HepG2 (cell line): ENCODE measurements at regions not wholly inside any gene's neighbourhood (a gene's known extent, or its start where the extent isn't known, plus 50 kb on each side); places are given as distances from the start of the nearest gene placed in this dataset.

Source experiments
- ATAC-seq: fragments of 200-7000 bp; cut with Tn5 transposase; 3 replicates; pipeline ENCODE4 v1.9.1; 2020; ENCODE audit warnings: mild to moderate bottlenecking, moderate library complexity
- BruUV-seq: library from RNA; stranded (reverse); fragments of 400-500 nt; replicated peaks from 2 replicates; lab custom pipeline; 2021; lab: Mats Ljungman, UMichigan
- CTCF ChIA-PET: fragments of 300-600 bp; formaldehyde crosslinking; extraction: SDS; loops from one replicate; lab custom pipeline; 2021; ENCODE audit warnings: low total read pairs, inconsistent platforms, low intra/inter-chr PET ratio; lab: Yijun Ruan, JAX
- POLR2A ChIA-PET: fragments of 350-600 bp; sonication (Branson Sonifier 250); formaldehyde crosslinking; loops from one replicate; lab custom pipeline; 2020; ENCODE audit warnings: antibody characterized with exemption, inconsistent platforms; lab: Yijun Ruan, JAX
- DNase-seq: peaks from one replicate; pipeline ENCODE4 v3.0.0-alpha.2; 2015; ENCODE audit warnings: low spot score
- FAIRE-seq: peaks from 3 replicates; lab custom pipeline; 2011; peaks lifted over from hg19 to GRCh38; lab: Jason Lieb, UNC
- H2AFZ ChIP-seq: one replicate; pipeline ENCODE4 v1.6.1; 2011; ENCODE audit warnings: low read length, inconsistent platforms
- H3K27ac ChIP-seq: fragments of 300-600 bp; 3 replicates; pipeline ENCODE4 v1.8.0; 2011; ENCODE audit warnings: mixed run types, mild to moderate bottlenecking, mixed read lengths, low read length, inconsistent platforms; ENCODE audit not compliant: insufficient read depth; ENCODE audit errors: extremely low read length
- H3K27me3 ChIP-seq, 2 experiments: fragments of 200-600 bp in 1 of 2; 2 replicates in 1 of 2; 3 replicates in 1 of 2; pipeline versions ENCODE4 v1.6.0 to v1.8.0; 2011; ENCODE audit warnings: low read length in 2 of 2, mild to moderate bottlenecking in 2 of 2, moderate library complexity in 2 of 2, inconsistent platforms in 1 of 2; ENCODE audit not compliant: insufficient read depth in 2 of 2, control insufficient read depth in 1 of 2
- H3K36me3 ChIP-seq, 2 experiments: fragments of 200-600 bp in 1 of 2; replicated peaks in 1 of 2; 2 replicates in 1 of 2; 3 replicates in 1 of 2; pipeline versions ENCODE4 v1.5.1 to v1.8.0; 2011; ENCODE audit warnings: low read length in 2 of 2, inconsistent platforms in 1 of 2; ENCODE audit not compliant: insufficient read depth in 2 of 2, control insufficient read depth in 1 of 2
- H3K4me1 ChIP-seq: 2 replicates; pipeline ENCODE4 v1.5.1; 2012; ENCODE audit warnings: low read length, inconsistent platforms; ENCODE audit not compliant: insufficient read depth
- H3K4me2 ChIP-seq: 2 replicates; pipeline ENCODE4 v1.6.0; 2011; ENCODE audit warnings: low read depth, low read length, inconsistent platforms
- H3K4me3 ChIP-seq, 3 experiments: fragments of 200-600 bp in 1 of 3; sonication (generic), shearing (Covaris generic) in 1 of 3; replicated peaks in 1 of 3; 2 replicates each; pipeline ENCODE4 v1.5.1; 2011 to 2016; ENCODE audit warnings: low read length in 3 of 3, inconsistent platforms in 2 of 3, low read depth in 2 of 3, mild to moderate bottlenecking in 2 of 3, control low read depth in 1 of 3, mixed read lengths in 1 of 3; ENCODE audit not compliant: insufficient read depth in 1 of 3
- H3K79me2 ChIP-seq: one replicate; pipeline ENCODE4 v1.6.1; 2011; ENCODE audit warnings: low read length, inconsistent platforms; ENCODE audit not compliant: insufficient read depth
- H3K9ac ChIP-seq: 2 replicates; pipeline ENCODE4 v1.6.0; 2011; ENCODE audit warnings: mild to moderate bottlenecking, low read depth, low read length, inconsistent platforms; ENCODE audit not compliant: insufficient read depth
- H3K9me3 ChIP-seq: 2 replicates; pipeline ENCODE4 v1.5.1; 2012; ENCODE audit warnings: mild to moderate bottlenecking, low read length
- H4K20me1 ChIP-seq: 2 replicates; pipeline ENCODE4 v1.6.0; 2011; ENCODE audit warnings: inconsistent platforms, mild to moderate bottlenecking, low read length, moderate library complexity; ENCODE audit not compliant: insufficient read depth
- HMG20B ChIP-seq: conservative IDR thresholded peaks from 2 replicates; pipeline ENCODE4 v1.6.1; 2016; ENCODE audit warnings: missing genetic modification reagents, missing compliant biosample characterization
- NR1H2 ChIP-seq: sonication (generic); formaldehyde crosslinking; IDR thresholded peaks from 2 replicates; pipeline ENCODE4 v1.8.1; 2022; ENCODE audit warnings: low read depth, missing genetic modification reagents, borderline replicate concordance
- PCBP1 ChIP-seq: fragments of 200-400 bp; formaldehyde crosslinking; IDR thresholded peaks from 2 replicates; pipeline ENCODE4 v1.6.1; 2017; ENCODE audit warnings: mild to moderate bottlenecking, low read depth, low read length, borderline replicate concordance
- TSC22D2 ChIP-seq: sonication (generic); formaldehyde crosslinking; IDR thresholded peaks from 2 replicates; pipeline ENCODE4 v1.5.1; 2020; ENCODE audit warnings: missing genetic modification reagents, mild to moderate bottlenecking, borderline replicate concordance
- ZC3H4 ChIP-seq: sonication (generic); formaldehyde crosslinking; IDR thresholded peaks from 2 replicates; pipeline ENCODE4 v1.4.0; 2020; ENCODE audit warnings: missing genetic modification reagents, borderline replicate concordance
- ZFYVE20 ChIP-seq: sonication (generic); formaldehyde crosslinking; IDR thresholded peaks from 2 replicates; pipeline ENCODE4 v1.8.0; 2023; ENCODE audit warnings: low read depth, mild to moderate bottlenecking, moderate library complexity, missing genetic modification reagents, borderline replicate concordance
- WGBS: methylation state at CpG from one replicate; pipeline ENCODE4 v1.1.6; 2017; ENCODE audit warnings: low lambda C conversion rate; 5-methylcytosine and 5-hydroxymethylcytosine counted together
- in situ Hi-C: cut with HindIII; loops from 2 replicates; pipeline ENCODE4 v1.10.0; 2017; ENCODE audit warnings: low pct_unique_long_range_greater_than_20kb; ENCODE audit not compliant: extremely low pct_ligation_motif_present
- intact Hi-C: fragments of 100-400 bp; cut with micrococcal nuclease; formaldehyde crosslinking; loops from one replicate; pipeline ENCODE4 v1.10.0; 2022; ENCODE audit not compliant: unreplicated experiment
- TF ChIP-seq, protein P1 (sequence below): sonication (generic); formaldehyde crosslinking; IDR thresholded peaks from 2 replicates; pipeline ENCODE4 v1.9.0; 2021; ENCODE audit warnings: missing genetic modification reagents, borderline replicate concordance
- TF ChIP-seq, protein P2 (sequence below): sonication (generic); formaldehyde crosslinking; IDR thresholded peaks from 2 replicates; pipeline ENCODE4 v1.5.1; 2020; ENCODE audit warnings: missing genetic modification reagents, mild to moderate bottlenecking, borderline replicate concordance

DNA sequence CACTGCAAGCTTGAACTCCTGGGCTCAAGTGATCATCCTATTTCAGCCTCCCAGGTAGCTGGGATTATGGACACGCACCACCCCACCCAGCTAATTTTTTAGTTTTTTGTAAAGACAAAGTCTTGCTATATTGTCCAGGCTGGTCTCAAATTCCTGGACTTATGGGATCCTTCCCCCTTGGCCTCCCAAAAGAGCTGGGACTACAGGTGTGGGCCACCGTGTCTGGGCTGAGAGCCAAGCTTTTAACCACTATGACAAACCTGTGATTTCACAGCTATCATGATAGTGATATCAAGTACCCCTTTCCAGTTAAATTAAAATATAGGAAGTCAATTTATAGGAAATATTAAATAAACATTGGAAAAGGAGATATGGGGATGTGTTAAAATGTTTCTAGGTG lies 74.6 kb upstream of the IRX6 start:
- Histone ChIP-seq H3K4me2 (no peak overlapping the region), H3K79me2 (no peaks in the 10 kb centered on the region), H3K36me3 (no peaks in the 10 kb centered on the region), H3K4me1 (no peaks in the 10 kb centered on the region), H2AFZ (no peak overlapping the region), H3K27me3 (no peaks in the 10 kb centered on the region; a peak in 1 of 5 replicates), H3K4me3 (no peak overlapping the region), H3K9ac (no peak overlapping the region)
- no peak for DNase-seq
- WGBS, result 10% methylated on average over 2 of the region's 2 CpGs
- in situ Hi-C loops, result no loop called here
- no peak for ATAC-seq
- TF ChIP-seq TSC22D2 (CRISPR knock-in tag) (no peak), ZFYVE20 (CRISPR knock-in tag) (no peak), ZC3H4 (CRISPR knock-in tag) (no peak), PCBP1 (no peak), NR1H2 (CRISPR knock-in tag) (no peak), HMG20B (no peak)
- TF ChIP-seq, protein P1, sequence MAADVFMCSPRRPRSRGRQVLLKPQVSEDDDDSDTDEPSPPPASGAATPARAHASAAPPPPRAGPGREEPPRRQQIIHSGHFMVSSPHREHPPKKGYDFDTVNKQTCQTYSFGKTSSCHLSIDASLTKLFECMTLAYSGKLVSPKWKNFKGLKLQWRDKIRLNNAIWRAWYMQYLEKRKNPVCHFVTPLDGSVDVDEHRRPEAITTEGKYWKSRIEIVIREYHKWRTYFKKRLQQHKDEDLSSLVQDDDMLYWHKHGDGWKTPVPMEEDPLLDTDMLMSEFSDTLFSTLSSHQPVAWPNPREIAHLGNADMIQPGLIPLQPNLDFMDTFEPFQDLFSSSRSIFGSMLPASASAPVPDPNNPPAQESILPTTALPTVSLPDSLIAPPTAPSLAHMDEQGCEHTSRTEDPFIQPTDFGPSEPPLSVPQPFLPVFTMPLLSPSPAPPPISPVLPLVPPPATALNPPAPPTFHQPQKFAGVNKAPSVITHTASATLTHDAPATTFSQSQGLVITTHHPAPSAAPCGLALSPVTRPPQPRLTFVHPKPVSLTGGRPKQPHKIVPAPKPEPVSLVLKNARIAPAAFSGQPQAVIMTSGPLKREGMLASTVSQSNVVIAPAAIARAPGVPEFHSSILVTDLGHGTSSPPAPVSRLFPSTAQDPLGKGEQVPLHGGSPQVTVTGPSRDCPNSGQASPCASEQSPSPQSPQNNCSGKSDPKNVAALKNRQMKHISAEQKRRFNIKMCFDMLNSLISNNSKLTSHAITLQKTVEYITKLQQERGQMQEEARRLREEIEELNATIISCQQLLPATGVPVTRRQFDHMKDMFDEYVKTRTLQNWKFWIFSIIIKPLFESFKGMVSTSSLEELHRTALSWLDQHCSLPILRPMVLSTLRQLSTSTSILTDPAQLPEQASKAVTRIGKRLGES (CRISPR knock-in tag), result no peak
- TF ChIP-seq, protein P2, sequence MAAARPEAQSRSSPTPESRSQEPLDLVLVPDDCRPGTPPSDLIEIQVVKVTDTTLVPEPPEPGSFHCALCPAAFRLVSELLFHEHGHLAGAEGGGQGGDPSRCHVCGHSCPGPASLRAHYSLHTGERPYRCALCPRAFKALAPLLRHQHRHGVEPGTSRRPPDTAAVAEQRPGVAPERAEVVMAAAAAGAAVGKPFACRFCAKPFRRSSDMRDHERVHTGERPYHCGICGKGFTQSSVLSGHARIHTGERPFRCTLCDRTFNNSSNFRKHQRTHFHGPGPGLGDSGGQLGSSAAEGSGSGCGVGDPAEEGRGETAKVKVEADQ (CRISPR knock-in tag), result no peak
- TF ChIP-seq, all 625 proteins: peak for 0
- H3K27ac ChIP-seq, result no peak overlapping the region
- no peaks in the 10 kb centered on the region for H4K20me1 ChIP-seq
- no TSS peak for BruUV-seq
- ChIA-PET CTCF (no interaction called here), POLR2A (no interaction called here)
- H3K9me3 ChIP-seq, result no peaks in the 10 kb centered on the region
- intact Hi-C loops, result no loop called here
- FAIRE-seq, result no peak
